ENCODE measurements at regions not wholly inside any gene's neighbourhood (a gene's known extent, or its start where the extent isn't known, plus 50 kb on each side); places are given as distances from the start of the nearest gene placed in this dataset.

GRCh38 chrX:20585782-20586181, 319.1 kb upstream of the RPS6KA3 start:
- Histone ChIP-seq H3K4me2 (ENCODE audit: low read length) (no peak overlapping the region), H3K27me3 (ENCODE audit: insufficient read depth, low read length) (no peaks in the 10 kb centered on the region), H3K4me3 (replicated peaks in 1 of 2; ENCODE audit: low read depth in 1 of 2, low read length in 2 of 2) (no peak overlapping the region), H3K79me2 (ENCODE audit: insufficient read depth, low read length) (no peaks in the 10 kb centered on the region), H2AFZ (ENCODE audit: low read depth, low read length, poor library complexity, severe bottlenecking) (no peak overlapping the region), H4K20me1 (ENCODE audit: insufficient read depth) (no peaks in the 10 kb centered on the region), H3K4me1 (ENCODE audit: control insufficient read depth in 1 of 2, insufficient read depth in 2 of 2, low read length in 2 of 2) (no peaks in the 10 kb centered on the region), H3K27ac (ENCODE audit: low read depth, low read length) (no peak overlapping the region), H3K9ac (ENCODE audit: low read length) (no peak overlapping the region), H3K9me3 (ENCODE audit: control insufficient read depth in 1 of 2, insufficient read depth in 1 of 2, low read depth in 1 of 2, low read length in 2 of 2) (no peaks in the 10 kb centered on the region), H3K9me2 (ENCODE audit: insufficient read depth) (no peaks in the 10 kb centered on the region), H3K36me3 (ENCODE audit: control insufficient read depth in 1 of 2, insufficient read depth in 2 of 2, low read length in 2 of 2) (no peaks in the 10 kb centered on the region)
- POLR2A ChIA-PET: no interaction called here
- RAD21 ChIA-PET (ENCODE audit: low non-redundant PET in 1 of 2, low total read pairs in 2 of 2, uncharacterized antibody in 2 of 2, unreplicated experiment in 2 of 2): no interaction called here
- no TSS peak for BruUV-seq (replicated peaks)
- CTCF ChIA-PET: no interaction called here
- DNase-seq (ENCODE audit: low read depth, low spot score) (no peak), ATAC-seq (no peak)
- intact Hi-C loops (cut with micrococcal nuclease): no loop called here
- TF ChIP-seq CEBPB (IDR thresholded peaks at IDR 0.05; ENCODE audit: low read depth) (no peak), POLR2AphosphoS5 (IDR thresholded peaks at IDR 0.05; ENCODE audit: low read depth, low read length) (no peak), ATF3 (IDR thresholded peaks at IDR 0.05) (no peak), JUND (IDR thresholded peaks at IDR 0.05) (no peak), SP1 (IDR thresholded peaks at IDR 0.05; ENCODE audit: low read depth) (no peak), REST (IDR thresholded peaks at IDR 0.05; ENCODE audit: low read depth) (no peak), ZNF274 (IDR thresholded peaks at IDR 0.05; ENCODE audit: low read depth, low read length) (no peak), YY1 (IDR thresholded peaks at IDR 0.05; ENCODE audit: extremely low read depth, insufficient replicate concordance, low read depth, low read length) (no peak), MAX (IDR thresholded peaks at IDR 0.05) (no peak), ZFX (IDR thresholded peaks at IDR 0.05) (no peak), RAD21 (IDR thresholded peaks at IDR 0.05; ENCODE audit: low read depth) (no peak), POLR2A (IDR thresholded peaks at IDR 0.05; ENCODE audit: borderline replicate concordance, extremely low read depth, insufficient read depth, insufficient read length) (no peak)
